Glomerular visceral epithelial cell (primary cell): ENCODE measurements at regions not wholly inside any gene's neighbourhood (a gene's known extent, or its start where the extent isn't known, plus 50 kb on each side); places are given as distances from the start of the nearest gene placed in this dataset.

Experiments
- DNase-seq: peaks from one replicate; pipeline ENCODE4 v3.0.0-alpha.2; 2016; ENCODE audit errors: extremely low spot score

DNA sequence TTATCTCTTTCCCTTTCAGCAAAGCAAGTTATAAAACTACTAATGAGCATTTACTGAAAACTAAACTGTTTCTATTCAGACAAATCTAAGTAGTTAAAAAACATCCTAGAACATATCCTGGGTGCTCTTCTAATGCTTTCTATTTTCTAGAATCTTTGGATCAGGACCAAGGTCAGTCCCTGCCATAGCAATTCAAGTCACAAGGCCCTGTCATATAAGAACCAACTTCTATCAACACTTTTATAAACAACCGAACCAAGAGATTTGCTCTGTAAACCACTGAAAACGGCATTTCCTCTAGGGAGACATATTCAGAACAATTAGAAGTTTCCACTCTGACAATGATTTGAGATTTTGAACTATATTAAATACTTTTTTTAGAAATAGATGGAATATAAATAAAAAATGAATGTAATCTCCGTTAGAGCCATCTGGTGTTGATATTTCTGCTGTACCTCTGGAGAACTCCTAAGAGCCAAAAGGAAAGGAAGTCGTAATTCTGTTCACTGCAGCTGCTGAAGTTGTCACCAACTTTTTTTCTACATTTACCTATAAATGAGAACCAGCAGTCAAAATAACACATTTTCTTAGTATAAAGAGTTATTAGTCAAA lies 51.4 kb upstream of the LGSN start:
- no peak for DNase-seq

DNA sequence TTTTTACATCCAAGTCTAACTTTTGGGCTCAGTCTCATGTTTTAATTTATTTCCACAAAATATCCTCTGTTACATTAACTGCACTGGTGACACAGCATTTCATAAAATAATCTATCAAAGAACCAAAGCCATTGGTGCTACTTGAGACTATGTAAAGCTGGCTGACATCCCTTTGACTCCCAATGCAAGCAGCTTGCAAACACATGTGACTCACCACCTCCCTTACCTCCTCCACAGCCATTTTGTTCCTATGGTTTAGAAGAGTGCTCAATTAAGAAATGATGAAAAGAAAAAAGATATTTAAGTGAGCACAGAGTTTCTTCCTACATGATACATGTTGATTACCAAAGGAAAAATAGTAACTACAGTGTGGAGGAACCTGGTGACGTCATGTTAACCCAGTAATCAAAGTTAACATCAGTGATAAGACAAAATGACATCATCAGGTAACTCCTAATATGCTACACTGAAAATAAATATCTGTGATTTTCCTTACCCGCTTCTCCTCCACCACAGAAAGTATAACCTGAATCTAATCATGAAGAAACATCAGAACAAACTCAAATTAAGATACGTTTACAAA lies 53.3 kb upstream of the LGSN start:
- no peak for DNase-seq

DNA sequence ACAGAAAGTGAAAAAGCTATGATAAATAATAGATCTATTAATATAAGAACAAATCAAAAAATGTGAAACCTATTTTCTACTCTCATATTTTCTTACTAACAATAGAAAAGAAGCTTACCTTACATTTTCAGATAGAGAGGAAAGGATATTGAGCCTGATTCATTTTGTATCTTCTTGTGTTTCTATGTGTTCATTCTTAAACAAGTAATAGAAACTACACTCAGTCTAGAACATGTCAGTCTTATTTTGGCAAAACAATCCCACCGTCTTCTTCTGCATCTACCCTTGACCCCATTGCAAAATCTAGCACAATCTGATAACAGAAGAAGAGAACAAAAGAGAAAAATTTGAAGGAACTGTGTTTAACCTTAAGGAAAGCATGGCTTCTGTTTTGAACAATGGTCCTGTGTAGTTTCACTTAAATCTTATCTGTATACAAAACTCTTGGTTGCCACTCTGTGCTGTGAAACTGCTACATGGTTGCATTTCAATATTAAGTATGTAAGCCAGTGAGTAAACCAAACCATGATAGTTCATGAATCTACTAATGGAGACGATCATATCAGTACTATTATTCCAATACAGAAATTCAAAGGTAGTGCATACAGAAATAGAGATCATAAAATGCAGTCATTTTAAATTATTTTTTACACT lies 69.5 kb upstream of the LGSN start:
- DNase-seq: no peak

DNA sequence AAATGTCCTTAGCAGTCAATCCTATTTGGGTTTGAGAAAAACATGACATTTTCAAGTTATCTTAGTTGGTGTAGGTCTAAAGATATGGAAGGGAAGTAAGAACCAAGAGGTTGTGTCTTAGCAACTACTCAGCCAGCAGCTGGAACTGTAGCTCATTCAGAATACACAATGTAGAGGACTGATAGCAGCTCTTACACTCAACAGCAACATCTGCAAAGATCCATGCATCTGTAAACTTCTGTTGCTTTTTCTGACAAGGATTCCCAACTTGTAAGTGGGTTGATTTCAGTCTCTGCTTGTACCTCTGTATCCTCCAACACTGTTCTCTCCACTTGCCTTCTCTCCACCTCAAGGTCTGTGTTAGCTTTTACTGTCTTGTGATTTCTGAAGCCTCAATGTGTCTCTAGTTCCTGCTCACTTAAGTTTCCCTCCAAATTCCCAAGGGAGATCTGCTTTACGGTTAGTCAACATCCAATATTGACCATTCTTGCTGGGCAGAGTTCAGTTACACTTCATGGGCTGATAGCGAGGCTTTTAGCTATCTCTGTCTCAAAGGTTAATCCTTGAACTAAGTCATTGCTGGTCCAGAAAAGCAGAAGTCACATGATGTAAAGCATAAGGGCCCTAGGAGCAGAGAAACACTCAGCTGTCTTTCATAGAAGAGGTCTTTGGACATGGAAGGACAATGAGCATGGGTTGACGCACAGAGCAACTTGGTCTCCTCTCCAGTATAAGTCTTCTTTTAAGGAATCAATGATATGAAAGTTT lies 71.6 kb upstream of the LGSN start:
- no peak for DNase-seq

DNA sequence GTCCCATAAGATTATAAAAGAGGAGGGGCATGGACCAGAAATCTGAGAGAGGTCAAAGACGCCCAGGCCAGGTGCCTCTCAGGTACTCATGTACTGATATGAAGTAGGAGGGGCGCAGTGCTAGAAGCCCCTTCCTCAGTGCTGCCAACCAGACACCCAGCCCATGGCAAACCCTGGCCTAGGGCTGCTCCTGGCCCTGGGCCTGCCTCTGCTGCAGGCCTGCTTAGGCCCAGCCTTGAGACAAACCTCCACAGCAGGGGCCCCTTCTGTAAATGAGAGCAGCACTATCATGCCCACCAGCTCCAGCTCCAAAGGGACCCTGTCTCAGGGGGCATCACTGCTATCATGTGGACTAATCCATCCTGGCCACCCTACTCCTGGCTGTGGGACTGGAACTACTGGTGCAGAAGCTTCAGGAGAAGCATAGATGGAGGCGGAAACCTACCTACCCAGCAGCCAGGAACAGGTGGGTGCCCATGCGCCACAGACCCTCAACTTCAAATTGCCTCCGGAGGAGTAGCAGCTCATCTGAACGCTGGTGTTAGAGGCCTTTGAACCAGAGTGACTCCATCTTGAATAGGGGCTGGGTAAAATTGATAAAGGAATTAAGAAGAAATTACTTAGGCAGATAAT lies 72.4 kb upstream of the LGSN start:
- DNase-seq: no peak

DNA sequence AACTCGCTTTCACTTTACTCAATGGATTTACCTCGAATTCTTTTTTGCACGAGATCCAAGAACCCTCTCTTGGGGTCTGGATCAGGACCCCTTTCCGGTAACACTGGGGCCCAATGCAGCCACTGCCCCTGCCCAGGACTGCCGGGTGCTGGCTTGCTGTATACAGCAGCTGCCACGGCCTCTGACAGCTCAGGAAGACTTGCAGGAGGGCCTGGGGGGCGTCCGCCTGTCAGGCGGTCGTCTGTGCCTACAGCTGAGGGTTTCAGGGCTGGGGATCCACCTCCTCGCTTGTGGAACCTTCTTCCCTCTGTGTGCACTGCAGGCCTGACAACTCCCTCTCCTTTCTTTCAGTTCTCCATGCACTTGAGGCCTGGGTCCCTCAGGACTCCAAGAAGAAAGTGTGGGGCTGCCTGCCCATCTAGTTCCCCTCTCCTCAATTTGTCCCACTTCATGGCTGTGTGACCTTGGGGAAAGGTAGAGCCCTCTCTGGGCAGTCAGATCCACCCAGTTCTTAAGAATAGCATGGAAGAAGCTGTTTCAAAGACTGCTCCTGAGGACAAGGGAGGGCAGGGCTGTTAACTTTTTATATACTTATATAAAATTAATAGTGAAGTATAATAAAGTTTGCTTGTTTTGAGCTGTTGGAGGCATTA lies 75.0 kb upstream of the LGSN start:
- no peak for DNase-seq

DNA sequence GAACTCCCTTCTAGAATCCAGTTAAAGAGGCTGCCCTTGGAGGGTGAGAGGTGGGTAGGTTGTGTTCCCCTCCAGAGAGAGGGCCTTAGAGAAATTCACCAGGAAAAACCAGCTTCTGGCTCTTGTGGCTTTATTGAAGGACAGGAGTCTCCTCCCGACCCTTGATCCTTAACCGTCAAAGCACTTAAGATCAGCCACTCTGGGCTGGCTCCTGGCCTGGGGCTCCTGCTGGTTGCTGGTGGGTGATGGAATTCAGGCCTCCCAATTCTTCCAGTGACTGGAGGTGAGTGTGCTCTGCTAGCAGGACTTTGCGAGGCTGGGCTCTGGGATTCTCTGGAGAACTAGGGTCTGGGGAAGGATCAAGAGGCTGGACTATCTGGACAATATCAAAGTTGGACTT lies 75.6 kb upstream of the LGSN start:
- no peak for DNase-seq

DNA sequence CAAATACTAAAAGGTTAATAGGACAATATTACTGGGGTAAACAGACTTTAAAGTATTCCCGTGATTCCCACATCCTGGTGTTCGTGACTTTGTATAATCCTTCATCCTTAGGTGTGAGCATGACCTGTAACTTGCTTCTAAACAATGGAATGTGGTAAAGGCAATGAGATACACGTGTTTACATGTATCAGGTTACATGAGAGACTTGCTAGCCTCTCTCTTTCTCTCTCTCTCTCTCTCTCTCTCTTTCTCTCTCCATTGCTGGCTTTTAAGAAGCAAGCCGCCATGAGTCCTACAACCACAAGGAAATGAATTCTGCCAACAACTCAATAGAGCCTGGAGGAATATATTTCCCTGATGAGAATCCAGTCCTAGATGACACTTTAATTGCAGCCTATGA lies 83.9 kb upstream of the LGSN start:
- no peak for DNase-seq

DNA sequence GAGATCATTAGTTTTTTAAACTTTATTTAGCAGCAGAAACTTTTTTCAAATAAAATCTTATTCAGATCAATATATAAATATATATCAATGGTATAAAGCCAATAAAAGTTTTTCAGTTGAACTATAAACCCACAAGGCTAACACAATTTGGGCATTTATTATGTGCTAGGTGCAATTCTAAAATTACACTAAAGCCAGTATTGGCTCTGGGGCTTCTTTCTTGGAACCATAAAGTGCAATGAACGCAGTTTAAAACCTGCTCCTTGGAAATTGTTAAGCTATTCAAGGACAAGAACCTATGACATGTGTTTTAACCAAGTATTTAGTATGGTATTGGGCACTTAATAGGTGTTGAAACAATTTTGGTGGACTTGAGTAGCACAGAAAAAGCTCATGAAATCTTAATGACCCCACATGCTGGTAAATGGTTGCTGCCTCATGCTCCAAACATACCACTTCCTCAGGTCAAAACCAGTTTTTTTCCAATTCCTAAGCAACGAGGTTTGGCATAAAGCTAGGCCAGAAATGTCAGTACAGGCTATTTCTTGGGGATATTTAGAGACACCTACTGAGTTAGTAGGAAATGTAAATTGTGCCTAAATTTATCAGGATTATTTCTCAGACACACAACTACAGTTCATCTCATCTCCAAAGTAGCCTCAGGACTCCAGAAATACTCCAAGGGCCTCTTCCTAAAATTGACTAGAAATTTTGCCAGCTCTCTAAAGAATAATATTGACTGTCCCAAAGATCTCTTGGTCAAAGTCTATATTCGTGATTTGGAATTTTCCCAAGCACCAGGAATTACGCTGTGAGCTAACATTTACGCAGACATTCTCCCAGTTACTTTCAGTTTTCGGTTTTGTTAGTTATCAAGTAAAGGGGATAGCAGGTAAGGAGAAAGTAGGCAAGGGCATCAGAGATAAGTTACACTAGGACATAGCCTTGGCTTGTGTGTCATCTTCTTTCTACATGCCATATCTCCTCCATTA lies 90.9 kb upstream of the LGSN start:
- DNase-seq: no peak

DNA sequence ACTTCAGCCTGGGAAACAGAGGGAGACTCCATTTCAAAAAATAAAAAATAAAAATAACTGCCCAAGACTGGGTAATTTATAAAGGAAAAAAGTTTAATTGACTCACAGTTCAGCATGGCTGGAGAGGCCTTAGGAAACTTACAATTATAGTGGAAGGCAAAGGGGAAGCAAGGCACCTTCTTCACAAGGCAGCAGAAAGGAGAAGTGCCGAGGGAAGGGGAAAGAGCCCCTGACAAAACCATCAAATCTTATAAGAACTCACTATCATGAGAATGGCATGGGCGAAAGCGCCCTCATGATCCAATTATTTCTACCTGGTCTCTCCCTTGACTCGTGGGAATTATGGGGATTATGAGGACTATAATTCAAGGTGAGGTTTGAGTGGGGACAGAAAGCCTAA lies 95.5 kb upstream of the LGSN start:
- DNase-seq: no peak

DNA sequence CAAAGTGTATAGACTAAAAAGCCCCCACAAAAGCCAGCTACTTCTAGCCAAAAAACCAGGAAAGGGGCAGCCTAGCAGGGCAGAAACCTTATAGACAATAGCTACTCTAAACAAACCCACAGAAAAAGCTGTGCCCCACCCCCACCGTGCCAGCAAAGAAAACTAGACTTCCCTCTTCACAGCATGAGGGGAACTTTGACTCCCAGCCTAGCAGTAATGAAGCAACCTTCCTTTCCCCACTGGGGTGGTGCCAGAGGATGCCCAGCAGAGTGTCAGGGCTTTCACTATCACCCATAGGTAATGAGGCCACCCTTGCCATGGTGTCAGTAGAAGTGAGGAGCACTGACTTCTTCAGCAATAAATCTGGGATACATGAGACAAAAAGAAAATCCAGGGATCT lies 99.0 kb upstream of the LGSN start:
- no peak for DNase-seq

DNA sequence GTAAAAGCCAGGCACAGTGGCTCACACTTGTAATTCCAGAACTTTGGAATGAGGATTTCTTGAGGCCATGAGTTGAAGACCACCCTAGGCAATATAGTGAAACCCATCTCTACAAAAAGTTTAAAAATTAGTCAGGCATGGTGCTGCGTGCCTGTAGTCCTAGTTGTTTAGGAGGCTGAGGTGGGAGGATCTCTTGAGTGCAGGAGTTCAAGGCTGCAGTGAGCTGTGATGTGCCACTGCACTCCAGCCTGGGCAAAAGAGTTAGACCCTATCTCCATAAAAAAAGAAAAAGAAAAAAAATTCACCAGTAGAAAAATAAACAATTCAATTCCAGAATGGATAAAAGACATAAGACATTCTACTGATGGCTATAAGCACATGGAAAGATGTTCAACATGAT lies 104.9 kb upstream of the LGSN start:
- no peak for DNase-seq

DNA sequence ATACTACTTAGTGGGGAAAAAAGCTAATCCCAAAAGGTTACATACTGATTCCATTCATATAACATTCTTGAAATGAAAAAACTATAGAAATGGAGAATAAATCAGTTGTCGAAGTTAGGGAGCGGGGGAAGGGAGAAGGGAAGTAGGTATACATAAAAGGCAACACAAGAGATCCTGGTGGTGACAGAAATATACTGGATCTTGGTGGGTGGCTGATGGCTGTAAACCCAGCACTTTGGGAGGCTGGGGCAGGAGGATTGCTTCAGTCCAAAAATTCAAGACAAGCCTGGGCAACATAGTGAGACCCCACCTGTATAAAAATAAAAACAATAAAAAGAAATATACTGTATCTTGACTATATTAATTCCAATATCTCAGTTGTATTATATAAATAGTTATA lies 105.7 kb upstream of the LGSN start:
- no peak for DNase-seq

DNA sequence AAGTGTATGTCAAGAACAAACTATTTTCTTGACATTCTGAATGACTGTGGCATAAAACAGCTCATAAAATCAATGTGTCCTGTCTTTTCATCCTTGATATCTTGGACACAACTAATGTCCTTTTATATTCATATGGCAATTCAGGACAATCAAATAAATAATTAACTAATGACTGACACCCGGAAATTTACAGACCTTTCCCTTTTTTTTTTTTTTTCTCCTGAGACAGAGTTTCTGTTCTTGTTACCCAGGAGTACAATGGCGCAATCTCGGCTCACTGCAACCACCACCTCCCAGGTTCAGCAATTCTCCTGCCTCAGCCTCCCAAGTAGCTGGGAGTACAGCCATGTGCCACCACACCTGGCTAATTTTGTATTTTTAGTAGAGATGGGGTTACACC lies 107.1 kb upstream of the LGSN start:
- DNase-seq: no peak

DNA sequence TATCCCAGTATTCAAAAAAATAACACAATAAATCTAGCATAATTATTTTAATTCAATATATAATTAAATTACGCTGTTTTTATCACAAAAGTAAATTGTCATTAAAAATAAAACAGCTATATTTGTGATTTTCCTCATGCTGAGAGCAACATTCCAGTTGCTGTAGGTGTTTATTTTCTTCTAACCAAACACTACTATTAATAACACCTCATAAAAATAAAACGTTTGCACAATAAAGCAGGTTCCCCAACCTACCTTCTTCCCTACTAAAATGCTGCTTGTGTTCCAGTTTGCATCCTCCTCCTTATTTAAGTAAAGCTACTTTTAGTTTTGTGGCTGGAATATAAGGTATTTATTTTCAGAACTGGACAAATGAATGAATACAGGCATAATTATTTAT lies 108.2 kb upstream of the LGSN start:
- no peak for DNase-seq

DNA sequence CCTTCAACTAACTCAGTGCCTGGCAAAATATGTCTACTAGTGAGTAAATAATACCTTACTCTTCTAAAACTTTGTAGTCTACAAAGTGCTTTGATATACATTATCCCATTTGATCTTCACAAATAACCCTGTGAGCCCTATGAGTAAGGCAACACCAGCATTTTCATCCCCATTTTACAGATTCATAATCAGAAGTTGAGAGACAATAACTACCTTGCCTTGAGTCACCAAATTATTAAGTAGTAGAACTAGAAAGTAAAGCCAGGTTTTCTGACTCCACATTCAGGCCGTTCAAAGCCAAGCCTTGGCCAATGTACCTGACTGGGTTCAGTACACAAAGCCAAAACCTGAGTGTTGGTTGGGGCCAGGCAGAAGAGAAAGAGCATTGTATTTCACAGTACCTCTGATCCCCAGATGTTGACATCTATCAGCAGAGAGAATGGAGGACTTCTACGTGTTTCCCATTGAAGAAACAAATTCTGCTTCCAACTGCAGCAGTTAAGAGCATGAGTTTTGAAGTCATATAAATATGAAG lies 111.3 kb upstream of the LGSN start:
- DNase-seq: no peak

DNA sequence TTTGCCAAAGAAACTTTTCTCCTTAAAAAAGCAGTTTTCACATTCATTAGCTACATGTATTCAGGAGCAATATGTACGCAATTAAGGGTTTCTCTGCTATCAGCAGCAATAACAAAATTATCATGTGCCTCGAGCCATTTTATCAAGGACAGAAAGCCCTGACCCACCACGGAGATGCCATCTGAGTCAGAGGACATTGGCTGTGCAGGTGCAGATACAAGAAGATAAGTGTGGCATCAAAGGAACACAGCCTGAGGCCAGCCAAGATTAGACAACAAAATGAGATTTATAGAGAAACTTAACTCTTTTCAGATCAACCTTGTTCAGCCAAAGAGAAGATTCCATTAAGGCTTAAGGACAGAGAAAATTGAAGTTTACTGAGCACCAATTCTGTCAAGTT lies 115.2 kb upstream of the LGSN start:
- DNase-seq: no peak

DNA sequence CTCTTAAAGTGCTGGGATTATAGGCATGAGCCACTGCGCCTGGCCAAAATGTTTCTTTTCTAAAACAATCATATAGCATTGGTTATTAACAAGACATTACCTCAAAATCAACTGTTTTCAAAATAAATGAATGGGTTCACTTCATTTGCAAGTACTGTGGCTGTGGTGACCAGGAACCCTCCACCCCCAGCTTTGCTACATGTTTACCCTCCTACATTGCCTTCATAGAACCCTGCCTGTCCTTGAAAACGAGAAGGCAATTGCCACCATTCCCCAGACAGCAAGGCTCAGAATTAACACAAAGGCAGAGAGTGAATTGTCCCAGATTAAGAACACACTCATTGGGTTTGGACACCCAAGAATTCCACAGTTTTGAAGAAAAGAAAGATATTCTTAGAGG lies 116.6 kb upstream of the LGSN start:
- no peak for DNase-seq

DNA sequence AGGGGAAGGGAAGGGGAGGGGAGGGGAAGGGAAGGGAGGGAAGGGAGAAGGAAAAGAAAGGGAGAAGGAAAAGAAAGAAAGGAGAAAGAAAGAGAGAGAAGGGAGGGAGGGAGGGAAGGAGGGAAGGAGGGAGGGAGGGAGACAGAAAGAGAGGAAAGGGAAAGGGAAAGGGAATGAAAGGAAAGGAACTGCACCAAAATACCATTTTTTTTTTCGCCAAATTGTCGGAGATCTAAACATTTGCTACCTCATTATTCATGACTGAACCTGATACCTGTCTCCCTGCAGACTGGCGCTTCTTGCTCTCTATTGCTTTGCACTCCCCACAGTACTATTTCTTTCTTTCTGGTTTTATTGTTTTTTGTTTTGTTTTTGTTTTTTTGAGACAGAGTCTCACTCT lies 117.3 kb upstream of the LGSN start:
- DNase-seq: no peak

DNA sequence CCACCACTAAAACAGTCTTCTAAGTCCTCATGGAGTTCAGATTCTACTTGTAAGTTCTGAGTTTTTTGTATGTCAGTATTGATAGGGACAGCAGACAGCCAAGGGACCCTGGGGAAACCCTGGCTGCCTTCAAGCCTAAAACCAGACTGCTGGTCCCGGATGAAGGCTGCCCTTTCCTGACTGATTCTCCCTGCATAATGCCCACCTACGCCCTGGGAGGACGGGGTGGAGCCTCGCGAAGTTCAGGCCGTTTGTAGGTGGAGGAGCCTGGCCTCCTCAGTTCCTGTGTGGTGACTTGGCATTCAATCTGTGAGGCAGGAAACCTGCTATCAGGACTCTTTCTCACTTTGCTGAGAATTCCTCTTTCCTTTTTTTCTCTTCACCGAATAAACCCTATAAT lies 120.3 kb upstream of the LGSN start:
- DNase-seq: no peak

DNA sequence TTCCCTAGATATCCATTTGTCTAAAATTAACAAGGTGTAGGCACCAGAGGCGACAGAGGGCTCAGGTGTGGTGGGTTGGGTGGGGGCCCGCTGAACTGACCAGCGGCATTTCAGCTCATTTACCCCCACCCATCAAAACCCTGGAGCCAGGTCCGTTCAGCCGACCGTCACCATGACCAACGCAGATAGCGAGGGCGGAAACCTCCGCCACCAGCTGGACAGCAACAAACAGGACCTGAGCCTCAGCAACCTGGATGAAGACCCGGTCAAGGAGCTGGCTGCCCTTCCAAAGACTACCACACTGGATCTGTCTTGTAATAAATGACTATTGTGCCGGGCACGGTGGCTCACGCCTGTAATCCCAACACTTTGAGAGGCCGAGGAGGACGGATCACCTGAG lies 120.8 kb upstream of the LGSN start:
- DNase-seq: no peak
